ENCODE measurements at regions not wholly inside any gene's neighbourhood (a gene's known extent, or its start where the extent isn't known, plus 50 kb on each side); places are given as distances from the start of the nearest gene placed in this dataset.
"Not testable (repeated sequence)": the region's sequence is repeated elsewhere in the genome, so short reads cannot be mapped to it uniquely, and the experiment has no call there.

DNA sequence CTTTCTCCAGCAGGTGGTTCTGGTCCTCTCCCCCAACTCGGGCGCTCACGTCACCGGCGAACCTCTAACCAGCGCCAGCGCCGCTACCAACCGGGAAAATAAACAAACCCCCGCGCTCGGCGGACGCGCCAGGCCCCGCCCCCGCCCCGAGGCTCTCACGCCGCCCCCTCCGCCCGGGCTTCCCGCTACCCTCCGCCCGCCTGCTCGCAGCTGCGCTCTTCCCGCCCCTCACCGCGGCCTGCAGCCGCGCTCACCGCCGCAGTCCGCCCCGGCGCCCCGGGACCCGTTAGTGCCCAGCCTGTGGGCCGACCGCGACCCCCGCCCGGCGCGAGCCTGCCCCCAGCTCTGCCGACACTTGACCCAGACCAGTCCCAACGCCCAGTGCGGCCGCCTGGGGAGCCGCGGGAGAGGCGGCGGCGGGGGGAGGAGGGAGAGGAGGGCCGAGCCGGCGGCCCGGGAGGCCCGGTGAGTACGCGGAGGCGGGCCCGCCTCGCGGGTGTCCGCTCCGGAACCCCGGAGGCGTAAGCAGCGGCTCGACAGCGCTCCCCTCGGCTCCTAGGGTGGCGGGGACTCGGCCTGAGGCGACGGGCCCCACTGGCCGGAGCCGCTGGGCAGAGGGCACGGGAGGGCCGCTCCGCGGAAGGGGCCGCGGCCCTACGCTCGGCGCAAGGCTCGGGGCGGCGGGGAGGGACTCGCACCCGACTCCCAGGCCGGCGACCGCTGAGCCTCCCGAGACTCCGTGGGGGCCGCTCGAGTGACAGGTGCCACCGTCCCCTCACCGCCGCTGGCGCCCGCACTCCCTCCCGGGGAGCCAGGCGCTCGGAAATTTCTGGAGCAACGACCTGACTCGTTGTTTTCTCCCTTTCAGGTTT is 63.6 kb upstream of the AGTPBP1 start:
- ATAC-seq, result peak; percentile 91
- POLR2A ChIA-PET, result interaction anchor here (1.2 kb wide), 1 partner anchor 64 kb away, joined by 3 read pairs; the partner anchor contains the start of gene AGTPBP1
- H4K20me1 ChIP-seq (ENCODE audit: insufficient read depth, low read length); H3K36me3 ChIP-seq (replicated peaks in 1 of 2; ENCODE audit: control insufficient read depth in 1 of 2, insufficient read depth in 2 of 2, low read length in 2 of 2); H3K27me3 ChIP-seq (ENCODE audit: control insufficient read depth in 1 of 2, insufficient read depth in 2 of 2, low read length in 2 of 2); intact Hi-C loops (cut with micrococcal nuclease; ENCODE audit: unreplicated experiment); H2AFZ ChIP-seq (ENCODE audit: low read length); H3K9me3 ChIP-seq (ENCODE audit: low read length); H3K4me1 ChIP-seq (ENCODE audit: insufficient read depth, low read length); BruUV-seq (replicated peaks); H3K79me2 ChIP-seq (ENCODE audit: insufficient read depth, low read length); FAIRE-seq; CTCF ChIA-PET (ENCODE audit: low intra/inter-chr PET ratio, low total read pairs); in situ Hi-C loops (cut with HindIII; ENCODE audit: extremely low pct_ligation_motif_present, low pct_unique_long_range_greater_than_20kb): not testable (repeated sequence)
- peak overlapping the region; percentile 72 for H3K27ac ChIP-seq (ENCODE audit: extremely low read length, insufficient read depth, low read length)
- WGBS (ENCODE audit: low lambda C conversion rate), result 0% methylated on average over 4 of the region's 111 CpGs
- peak overlapping the region; percentile 77 for H3K9ac ChIP-seq (ENCODE audit: insufficient read depth, low read depth, low read length)
- peak overlapping the region; percentile 71 to 76 (median 76) for H3K4me3 ChIP-seq (replicated peaks in 1 of 3; ENCODE audit: insufficient read depth in 1 of 3, low read depth in 2 of 3, low read length in 3 of 3)
- peak overlapping the region; percentile 80 for H3K4me2 ChIP-seq (ENCODE audit: low read depth, low read length)
- peak; percentile 26 for DNase-seq (ENCODE audit: low spot score)
- peak; percentile 8; the same call in 1 of the 2 replicates for TF ChIP-seq TFDP1 (CRISPR knock-in tag; IDR thresholded peaks at IDR 0.05; ENCODE audit: borderline replicate concordance)
- TF ChIP-seq ARNT2 (CRISPR knock-in tag; IDR thresholded peaks at IDR 0.05; ENCODE audit: low read depth), result peak; percentile 51; the same call in 1 of the 2 replicates
- peak; percentile 76 for TF ChIP-seq ZBTB2 (CRISPR knock-in tag; IDR thresholded peaks at IDR 0.05; ENCODE audit: low read depth)
- TF ChIP-seq, protein P1, sequence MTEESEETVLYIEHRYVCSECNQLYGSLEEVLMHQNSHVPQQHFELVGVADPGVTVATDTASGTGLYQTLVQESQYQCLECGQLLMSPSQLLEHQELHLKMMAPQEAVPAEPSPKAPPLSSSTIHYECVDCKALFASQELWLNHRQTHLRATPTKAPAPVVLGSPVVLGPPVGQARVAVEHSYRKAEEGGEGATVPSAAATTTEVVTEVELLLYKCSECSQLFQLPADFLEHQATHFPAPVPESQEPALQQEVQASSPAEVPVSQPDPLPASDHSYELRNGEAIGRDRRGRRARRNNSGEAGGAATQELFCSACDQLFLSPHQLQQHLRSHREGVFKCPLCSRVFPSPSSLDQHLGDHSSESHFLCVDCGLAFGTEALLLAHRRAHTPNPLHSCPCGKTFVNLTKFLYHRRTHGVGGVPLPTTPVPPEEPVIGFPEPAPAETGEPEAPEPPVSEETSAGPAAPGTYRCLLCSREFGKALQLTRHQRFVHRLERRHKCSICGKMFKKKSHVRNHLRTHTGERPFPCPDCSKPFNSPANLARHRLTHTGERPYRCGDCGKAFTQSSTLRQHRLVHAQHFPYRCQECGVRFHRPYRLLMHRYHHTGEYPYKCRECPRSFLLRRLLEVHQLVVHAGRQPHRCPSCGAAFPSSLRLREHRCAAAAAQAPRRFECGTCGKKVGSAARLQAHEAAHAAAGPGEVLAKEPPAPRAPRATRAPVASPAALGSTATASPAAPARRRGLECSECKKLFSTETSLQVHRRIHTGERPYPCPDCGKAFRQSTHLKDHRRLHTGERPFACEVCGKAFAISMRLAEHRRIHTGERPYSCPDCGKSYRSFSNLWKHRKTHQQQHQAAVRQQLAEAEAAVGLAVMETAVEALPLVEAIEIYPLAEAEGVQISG (CRISPR knock-in tag; IDR thresholded peaks at IDR 0.05), result 0 out of 2 replicates have a peak, but pooled peaks have one; percentile 29
- peak; percentile 39; the same call in 1 of the 2 replicates for TF ChIP-seq ARID4A (CRISPR knock-in tag; IDR thresholded peaks at IDR 0.05; ENCODE audit: borderline replicate concordance)
- peak; percentile 37; the same call in 1 of the 2 replicates for TF ChIP-seq SAP130 (CRISPR knock-in tag; IDR thresholded peaks at IDR 0.05; ENCODE audit: low read depth)
- peak; percentile 77; the same call in 1 of the 2 replicates for TF ChIP-seq ZBTB25 (CRISPR knock-in tag; IDR thresholded peaks at IDR 0.05)
